Upper lobe of left lung (tissue), 6 donors: ENCODE measurements at regions not wholly inside any gene's neighbourhood (a gene's known extent, or its start where the extent isn't known, plus 50 kb on each side); places are given as distances from the start of the nearest gene placed in this dataset.

Experiments
- ATAC-seq, 2 donors: fragments of 200-7000 bp; cut with Tn5 transposase; one replicate each; pipeline ENCODE4 v1.9.1; 2022; ENCODE audit warnings: mild to moderate bottlenecking in 2 of 2, moderate library complexity in 2 of 2; ENCODE audit not compliant: low FRiP score in 2 of 2
- DNase-seq, 2 donors: peaks; one replicate each; pipeline ENCODE4 v3.0.0-alpha.2; 2019 to 2020
- H3K27ac ChIP-seq, 4 donors: fragments of 200-600 bp; sonication (generic); one replicate each; pipeline ENCODE4 v1.5.1; 2016 to 2019
- H3K27me3 ChIP-seq, 4 donors: fragments of 200-600 bp; sonication (generic); one replicate each; pipeline ENCODE4 v1.5.1; 2017 to 2019
- H3K36me3 ChIP-seq, 4 donors: fragments of 200-600 bp; sonication (generic); one replicate each; pipeline ENCODE4 v1.5.1; 2016 to 2019
- H3K4me1 ChIP-seq, 4 donors: fragments of 200-600 bp; sonication (generic); one replicate each; pipeline ENCODE4 v1.5.1; 2018 to 2019
- H3K4me3 ChIP-seq, 4 donors: fragments of 200-600 bp; sonication (generic); one replicate each; pipeline ENCODE4 v1.5.1; 2017 to 2019; ENCODE audit warnings: mild to moderate bottlenecking in 2 of 4, moderate library complexity in 1 of 4
- H3K9me3 ChIP-seq, 4 donors: fragments of 200-600 bp; sonication (generic); one replicate each; pipeline ENCODE4 v1.5.1; 2018 to 2019
- CTCF ChIP-seq, 6 experiments: fragments of 450-650 bp in 4 of 6; fragments of 200-600 bp in 2 of 6; sonication (generic) in 2 of 6; IDR thresholded peaks; one replicate each; pipeline ENCODE4 v1.5.1; 2016 to 2019; ENCODE audit warnings: antibody characterized with exemption in 6 of 6
- EP300 ChIP-seq, 4 donors: sonication (generic); formaldehyde crosslinking; IDR thresholded peaks; one replicate each; pipeline ENCODE4 v1.5.1; 2017; ENCODE audit warnings: antibody characterized with exemption in 4 of 4, control low read depth in 2 of 4
- POLR2A ChIP-seq, 4 donors: fragments of 450-650 bp; IDR thresholded peaks; one replicate each; pipeline ENCODE4 v1.5.1; 2016 to 2017; ENCODE audit warnings: antibody characterized with exemption in 4 of 4, mild to moderate bottlenecking in 2 of 4
- POLR2AphosphoS5 ChIP-seq, 2 donors: sonication (generic); formaldehyde crosslinking; IDR thresholded peaks; one replicate each; pipeline ENCODE4 v1.5.1; 2017; ENCODE audit warnings: antibody characterized with exemption in 2 of 2
- WGBS, 2 donors: methylation state at CpG; one replicate each; pipeline ENCODE4 v1.1.5; 2017 to 2018; 5-methylcytosine and 5-hydroxymethylcytosine counted together
- donor health status: DM: no; HTN: no; CAD: no; lungs with moderate emphysema.
- donor health status: DM: no; HTN: yes; CAD: no; lungs with severe emphysema.

GRCh38 chr1:209319549-209319948 lies 264.0 kb upstream of the CAMK1G start:
- H3K27me3 ChIP-seq = no peaks in the 10 kb centered on the region
- TF ChIP-seq CTCF (IDR thresholded peaks at IDR 0.05) (no peak), POLR2AphosphoS5 (IDR thresholded peaks at IDR 0.05) (no peak), EP300 (IDR thresholded peaks at IDR 0.05) (no peak), POLR2A (IDR thresholded peaks at IDR 0.05) (no peak)
- H3K27ac ChIP-seq = no peak overlapping the region
- H3K9me3 ChIP-seq = no peaks in the 10 kb centered on the region
- 87 to 90% methylated on average over 3 of the region's 3 CpGs for WGBS, 2 donors
- no peaks in the 10 kb centered on the region for H3K36me3 ChIP-seq
- no peak overlapping the region for H3K4me3 ChIP-seq
- no peak for DNase-seq
- no peaks in the 10 kb centered on the region for H3K4me1 ChIP-seq
- ATAC-seq = no peak

- H3K27ac ChIP-seq = no peak overlapping the region
These were observed 259.8 kb upstream of the CAMK1G start for GRCh38 chr1:209323743-209324142.

GRCh38 chr1:209324901-209325871 lies 258.3 kb upstream of the CAMK1G start:
- no peak for ATAC-seq

More at GRCh38 chr1:209323743-209324142, 259.8 kb upstream of the CAMK1G start:
- ATAC-seq = no peak
- H3K36me3 ChIP-seq = no peaks in the 10 kb centered on the region
- H3K4me1 ChIP-seq = no peaks in the 10 kb centered on the region
- H3K4me3 ChIP-seq = no peak overlapping the region
- TF ChIP-seq EP300 (IDR thresholded peaks at IDR 0.05) (no peak), POLR2A (IDR thresholded peaks at IDR 0.05) (no peak), CTCF (IDR thresholded peaks at IDR 0.05) (no peak)
- no peaks in the 10 kb centered on the region for H3K9me3 ChIP-seq
- 72 to 100% methylated on average over 1 of the region's 1 CpG for WGBS, 2 donors
- H3K27me3 ChIP-seq = no peaks in the 10 kb centered on the region
- DNase-seq = no peak

GRCh38 chr1:209326076-209326475 lies 257.4 kb upstream of the CAMK1G start:
- no peak overlapping the region for H3K4me3 ChIP-seq
- no peak overlapping the region for H3K27ac ChIP-seq
- 64 to 78% methylated on average over 2 of the region's 2 CpGs for WGBS, 2 donors
- TF ChIP-seq EP300 (IDR thresholded peaks at IDR 0.05) (no peak), CTCF (IDR thresholded peaks at IDR 0.05) (no peak)
- DNase-seq (no peak), ATAC-seq (peak in 1 of 2 donors; percentile 11)
- H3K27me3 ChIP-seq = no peaks in the 10 kb centered on the region
- no peaks in the 10 kb centered on the region for H3K4me1 ChIP-seq
- no peaks in the 10 kb centered on the region for H3K9me3 ChIP-seq
- H3K36me3 ChIP-seq = no peaks in the 10 kb centered on the region

More at GRCh38 chr1:209324901-209325871, 258.3 kb upstream of the CAMK1G start:
- 77 to 82% methylated on average over 5 of the region's 5 CpGs for WGBS, 2 donors
- H3K36me3 ChIP-seq = no peaks in the 10 kb centered on the region
- H3K9me3 ChIP-seq = no peaks in the 10 kb centered on the region
- H3K27me3 ChIP-seq = no peaks in the 10 kb centered on the region
- no peak for DNase-seq
- H3K27ac ChIP-seq = no peak overlapping the region
- no peak for TF ChIP-seq POLR2A (IDR thresholded peaks at IDR 0.05)
- TF ChIP-seq POLR2AphosphoS5 (IDR thresholded peaks at IDR 0.05) = no peak
- no peak for TF ChIP-seq CTCF (IDR thresholded peaks at IDR 0.05)
- TF ChIP-seq EP300 (IDR thresholded peaks at IDR 0.05) = no peak
- no peak overlapping the region for H3K4me3 ChIP-seq
- no peaks in the 10 kb centered on the region for H3K4me1 ChIP-seq
